GM23338 (cell line): ENCODE measurements at regions not wholly inside any gene's neighbourhood (a gene's known extent, or its start where the extent isn't known, plus 50 kb on each side); places are given as distances from the start of the nearest gene placed in this dataset.
"Not testable (repeated sequence)": the region's sequence is repeated elsewhere in the genome, so short reads cannot be mapped to it uniquely, and the experiment has no call there.

ENCODE experiments used
- ATAC-seq: fragments of 200-7000 bp; cut with Tn5 transposase; 3 replicates; pipeline ENCODE4 v1.9.1; 2020
- DNase-seq: peaks from one replicate; pipeline ENCODE4 v3.0.0-alpha.2; 2015; ENCODE audit warnings: low spot score
- H2AFZ ChIP-seq: fragments of 200-600 bp; sonication (generic); 2 replicates; pipeline ENCODE4 v1.8.0; 2016; ENCODE audit warnings: antibody characterized with exemption, mild to moderate bottlenecking, moderate library complexity
- H3F3A ChIP-seq: fragments of 200-600 bp; sonication (generic); replicated peaks from 2 replicates; pipeline ENCODE4 v1.8.0; 2017; ENCODE audit warnings: antibody characterized with exemption, mixed run types, low read depth
- H3K27ac ChIP-seq: fragments of 200-600 bp; sonication (generic); 2 replicates; pipeline ENCODE4 v1.6.1; 2016; ENCODE audit warnings: low read depth
- H3K27me3 ChIP-seq: fragments of 200-600 bp; sonication (generic); 2 replicates; pipeline ENCODE4 v1.8.0; 2016; ENCODE audit warnings: mild to moderate bottlenecking, mixed run types, moderate library complexity; ENCODE audit not compliant: insufficient read depth
- H3K36me3 ChIP-seq: fragments of 200-600 bp; sonication (generic); 2 replicates; pipeline ENCODE4 v1.8.0; 2016; ENCODE audit warnings: mild to moderate bottlenecking; ENCODE audit not compliant: insufficient read depth
- H3K4me1 ChIP-seq: fragments of 200-600 bp; sonication (generic); 2 replicates; pipeline ENCODE4 v1.8.0; 2016; ENCODE audit warnings: mild to moderate bottlenecking, moderate library complexity; ENCODE audit not compliant: insufficient read depth
- H3K4me2 ChIP-seq: fragments of 200-600 bp; sonication (generic); 2 replicates; pipeline ENCODE4 v1.7.1; 2017; ENCODE audit warnings: mixed run types
- H3K4me3 ChIP-seq: fragments of 200-600 bp; sonication (generic); 2 replicates; pipeline ENCODE4 v1.6.1; 2016; ENCODE audit warnings: mixed run types
- H3K79me2 ChIP-seq: fragments of 200-600 bp; sonication (generic); replicated peaks from 2 replicates; pipeline ENCODE4 v1.8.0; 2017; ENCODE audit warnings: mild to moderate bottlenecking; ENCODE audit not compliant: insufficient read depth
- H3K9me2 ChIP-seq: fragments of 200-600 bp; sonication (generic); 2 replicates; pipeline ENCODE4 v1.8.0; 2017; ENCODE audit not compliant: insufficient read depth
- H4K20me1 ChIP-seq: fragments of 200-600 bp; sonication (generic); replicated peaks from 2 replicates; pipeline ENCODE4 v1.8.0; 2017; ENCODE audit warnings: mild to moderate bottlenecking; ENCODE audit not compliant: insufficient read depth
- H3K27ac Mint-ChIP-seq: 2 replicates; pipeline ENCODE4 v1.8.0; 2020; ENCODE audit warnings: inconsistent platforms, mild to moderate bottlenecking, moderate library complexity, mixed read lengths
- H3K27me3 Mint-ChIP-seq: 3 replicates; pipeline ENCODE4 v1.8.0; 2022; ENCODE audit warnings: low read depth, mild to moderate bottlenecking, moderate library complexity, mixed read lengths, inconsistent platforms; ENCODE audit not compliant: insufficient read depth, poor library complexity
- H3K36me3 Mint-ChIP-seq: 3 replicates; pipeline ENCODE4 v1.8.0; 2021; ENCODE audit warnings: low read depth, mild to moderate bottlenecking, inconsistent platforms, moderate library complexity, mixed read lengths
- H3K4me1 Mint-ChIP-seq: 3 replicates; pipeline ENCODE4 v1.8.0; 2020; ENCODE audit warnings: mild to moderate bottlenecking, inconsistent platforms, mixed read lengths
- H3K4me3 Mint-ChIP-seq: 3 replicates; pipeline ENCODE4 v1.8.0; 2021; ENCODE audit warnings: moderate library complexity, mild to moderate bottlenecking, inconsistent platforms, mixed read lengths
- H3K9me3 Mint-ChIP-seq: 3 replicates; pipeline ENCODE4 v1.8.0; 2020; ENCODE audit warnings: moderate library complexity, mild to moderate bottlenecking, inconsistent platforms, mixed read lengths
- CREB1 ChIP-seq: fragments of 250-450 bp; sonication (Bioruptor Pico); IDR thresholded peaks from 2 replicates; pipeline ENCODE4 v1.5.0; 2020; ENCODE audit warnings: low read depth, mild to moderate bottlenecking, moderate library complexity
- CTCF ChIP-seq, 2 experiments: fragments of 200-600 bp in 1 of 2; sonication (generic) in 1 of 2; conservative IDR thresholded peaks; 2 replicates each; pipeline versions ENCODE4 v1.5.1 to v1.6.1; 2016 to 2017; ENCODE audit warnings: antibody characterized with exemption in 2 of 2, low read depth in 2 of 2, mild to moderate bottlenecking in 2 of 2, moderate library complexity in 1 of 2
- ETS1 ChIP-seq: IDR thresholded peaks from 2 replicates; pipeline ENCODE4 v1.6.1; 2016; ENCODE audit warnings: antibody characterized with exemption
- EZH2phosphoT487 ChIP-seq: fragments of 200-600 bp; sonication (generic); IDR thresholded peaks from one replicate; pipeline ENCODE4 v1.8.1; 2018; ENCODE audit warnings: antibody characterized with exemption; ENCODE audit not compliant: unreplicated experiment
- NANOG ChIP-seq: IDR thresholded peaks from 2 replicates; pipeline ENCODE4 v1.6.1; 2016; ENCODE audit warnings: antibody characterized with exemption, borderline replicate concordance
- POLR2AphosphoS5 ChIP-seq: IDR thresholded peaks from 2 replicates; pipeline ENCODE4 v1.6.1; 2016; ENCODE audit warnings: antibody characterized with exemption, low read depth
- REST ChIP-seq: IDR thresholded peaks from one replicate; pipeline ENCODE4 v1.6.1; 2018; ENCODE audit warnings: antibody characterized with exemption; ENCODE audit not compliant: unreplicated experiment
- STAT1 ChIP-seq: IDR thresholded peaks from one replicate; pipeline ENCODE4 v1.6.1; 2016; ENCODE audit warnings: antibody characterized with exemption; ENCODE audit not compliant: unreplicated experiment
- ZNF114 ChIP-seq: fragments of 250-450 bp; sonication (Bioruptor Pico); IDR thresholded peaks from 2 replicates; pipeline ENCODE4 v1.5.0; 2020; ENCODE audit warnings: mild to moderate bottlenecking, moderate library complexity
- ZNF331 ChIP-seq: fragments of 250-450 bp; sonication (Bioruptor Pico); IDR thresholded peaks from 2 replicates; pipeline ENCODE4 v1.5.0; 2020; ENCODE audit warnings: low read depth, mild to moderate bottlenecking, moderate library complexity
- ZNF462 ChIP-seq: fragments of 250-450 bp; sonication (Bioruptor Pico); IDR thresholded peaks from 2 replicates; pipeline ENCODE4 v1.5.0; 2020; ENCODE audit warnings: mild to moderate bottlenecking, moderate library complexity

- not testable (repeated sequence) for H3K27ac ChIP-seq, H3K4me3 ChIP-seq, H3K27me3 ChIP-seq, DNase-seq, H3K4me3 Mint-ChIP-seq, H3K79me2 ChIP-seq, H3K4me1 Mint-ChIP-seq, H2AFZ ChIP-seq, H3K27me3 Mint-ChIP-seq, H3K9me2 ChIP-seq, H4K20me1 ChIP-seq, H3K9me3 Mint-ChIP-seq, H3K36me3 ChIP-seq, H3K36me3 Mint-ChIP-seq, H3K4me2 ChIP-seq, H3K27ac Mint-ChIP-seq, ATAC-seq, H3K4me1 ChIP-seq, H3F3A ChIP-seq
Measured at GRCh38 chr5:124103056-124103455, 591.1 kb downstream of the CSNK1G3 start.

GRCh38 chr5:124102486-124102885, 590.5 kb downstream of the CSNK1G3 start:
- Histone ChIP-seq H3K36me3 (no peaks in the 10 kb centered on the region), H3K27me3 (no peaks in the 10 kb centered on the region), H3K9me2 (0 out of 2 replicates have a peak, but pooled peaks cover 7% of the 10 kb centered on the region), H3F3A (no peaks in the 10 kb centered on the region), H4K20me1 (no peaks in the 10 kb centered on the region), H3K79me2 (no peaks in the 10 kb centered on the region), H3K4me2 (no peak overlapping the region), H2AFZ (no peak overlapping the region), H3K4me3 (no peak overlapping the region), H3K4me1 (no peaks in the 10 kb centered on the region), H3K27ac (no peak overlapping the region)
- no peaks in the 10 kb centered on the region for H3K9me3 Mint-ChIP-seq
- ATAC-seq (no peak), DNase-seq (no peak)
- no peak overlapping the region for H3K27ac Mint-ChIP-seq
- no peaks in the 10 kb centered on the region for H3K27me3 Mint-ChIP-seq
- no peaks in the 10 kb centered on the region for H3K4me1 Mint-ChIP-seq
- H3K4me3 Mint-ChIP-seq = no peak overlapping the region
- no peaks in the 10 kb centered on the region for H3K36me3 Mint-ChIP-seq
- no peak for TF ChIP-seq NANOG
- TF ChIP-seq CREB1 = no peak
- TF ChIP-seq ZNF331 (CRISPR knock-in tag) = no peak
- no peak for TF ChIP-seq REST
- TF ChIP-seq EZH2phosphoT487 = no peak
- no peak for TF ChIP-seq ETS1
- TF ChIP-seq ZNF114 (CRISPR knock-in tag) = no peak
- TF ChIP-seq POLR2AphosphoS5 = no peak
- no peak for TF ChIP-seq ZNF462 (CRISPR knock-in tag)
- TF ChIP-seq CTCF (conservative IDR thresholded peaks at IDR 0.05; ENCODE audit: low read depth in 2 of 2) = no peak
- TF ChIP-seq STAT1 = no peak
